Brain pericyte (primary cell): ENCODE measurements at regions not wholly inside any gene's neighbourhood (a gene's known extent, or its start where the extent isn't known, plus 50 kb on each side); places are given as distances from the start of the nearest gene placed in this dataset.
A peak's percentile ranks its signal among the peaks of the same experiment; 100 is the strongest.
"Not testable (repeated sequence)": the region's sequence is repeated elsewhere in the genome, so short reads cannot be mapped to it uniquely, and the experiment has no call there.

ENCODE experiments used
- DNase-seq: peaks from one replicate; pipeline ENCODE4 v3.0.0-alpha.2; 2012; ENCODE audit warnings: low read depth, low spot score

DNA sequence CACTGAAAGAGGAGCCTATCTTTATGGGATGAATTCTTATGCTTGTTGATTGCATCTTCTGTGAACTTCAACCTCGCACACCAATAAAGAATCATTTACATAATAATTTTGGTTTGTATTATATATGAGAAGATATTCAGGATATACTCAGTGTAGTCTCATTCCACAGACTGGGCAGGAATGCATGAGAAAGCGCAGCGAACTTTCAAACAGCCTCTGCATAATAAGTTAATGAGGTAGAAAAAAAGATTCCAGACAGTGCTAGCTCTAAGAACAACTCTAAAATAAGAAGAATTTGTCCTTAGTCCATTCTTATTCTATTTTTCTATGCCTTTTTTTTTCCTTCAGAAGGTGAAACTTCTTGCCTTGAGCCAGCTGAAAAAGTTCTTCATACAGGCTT is 224.3 kb upstream of the CTSO start:
- DNase-seq = no peak

DNA sequence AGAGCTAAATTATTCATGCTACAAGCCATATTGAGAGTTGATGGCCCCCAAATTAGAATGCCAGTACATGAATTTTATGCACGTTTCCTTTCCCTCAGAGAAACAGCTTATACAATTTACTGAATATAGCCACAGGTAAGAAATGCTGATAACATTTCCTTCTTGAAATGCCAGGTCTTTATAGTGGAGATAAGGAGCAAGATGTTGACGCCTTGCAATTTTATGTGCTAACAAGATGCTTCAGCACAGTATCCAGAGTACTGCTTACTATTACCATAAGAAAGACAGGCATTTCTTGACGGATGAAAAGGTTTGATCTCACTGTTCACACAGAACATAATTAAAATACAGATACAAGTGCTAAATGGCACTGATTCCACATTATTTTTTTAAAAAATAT is 223.2 kb upstream of the CTSO start:
- no peak for DNase-seq

DNA sequence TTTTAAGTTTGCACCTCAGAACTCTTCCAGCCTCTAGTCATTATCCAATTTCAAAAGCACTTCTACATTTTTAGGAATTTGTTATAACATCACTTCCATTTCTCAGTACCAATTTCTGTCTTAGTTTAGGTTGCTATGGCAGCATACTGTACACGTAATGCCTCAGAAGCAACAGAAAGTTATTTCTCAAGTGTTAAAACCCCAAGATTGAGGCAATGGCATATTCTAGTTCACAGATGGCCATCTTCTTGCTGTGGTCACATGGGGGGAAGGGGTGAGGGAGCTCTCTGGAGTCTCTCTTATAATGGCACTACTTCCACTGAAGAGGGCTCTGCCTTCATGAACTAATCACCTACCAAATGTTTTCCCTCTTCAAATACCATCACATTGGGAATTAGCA is 220.3 kb upstream of the CTSO start:
- DNase-seq = no peak

DNA sequence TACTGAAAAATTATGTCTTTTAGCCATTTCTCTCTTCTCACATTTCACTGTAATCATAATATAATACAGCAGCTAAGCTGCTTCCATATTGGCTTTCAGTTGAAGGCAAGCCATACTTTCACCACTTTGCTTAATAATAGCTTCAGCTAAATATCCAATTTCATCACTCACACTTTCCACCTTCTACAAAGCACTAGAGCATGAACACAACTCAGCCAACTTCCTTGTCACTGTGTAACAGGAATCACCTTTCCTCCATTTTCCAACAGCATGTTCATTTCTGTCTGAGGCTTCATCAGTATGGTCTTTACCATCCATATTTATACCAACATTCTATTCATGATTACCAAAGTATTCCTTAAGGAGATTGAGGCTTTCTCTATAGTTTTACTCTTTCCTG is 219.8 kb upstream of the CTSO start:
- DNase-seq = no peak

DNA sequence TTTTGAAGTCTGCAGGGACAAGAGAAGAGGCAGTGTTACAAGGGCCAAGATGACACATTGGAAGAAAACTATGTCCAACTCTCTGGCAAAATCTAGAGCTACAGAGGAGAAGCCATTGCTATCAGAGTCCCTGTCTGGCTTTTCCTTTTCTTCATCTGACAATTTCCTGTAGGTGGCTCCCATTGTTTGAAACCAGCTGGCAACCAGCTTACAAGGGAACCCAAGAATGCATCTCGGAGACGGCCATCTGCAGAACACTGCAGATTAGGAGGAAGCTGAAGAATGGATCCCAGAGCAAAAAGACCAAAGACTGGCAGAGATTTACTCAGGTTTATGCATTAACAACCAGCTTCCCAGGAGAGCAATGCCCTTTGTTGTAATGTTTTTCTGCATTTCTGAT is 216.2 kb upstream of the CTSO start:
- no peak for DNase-seq

DNA sequence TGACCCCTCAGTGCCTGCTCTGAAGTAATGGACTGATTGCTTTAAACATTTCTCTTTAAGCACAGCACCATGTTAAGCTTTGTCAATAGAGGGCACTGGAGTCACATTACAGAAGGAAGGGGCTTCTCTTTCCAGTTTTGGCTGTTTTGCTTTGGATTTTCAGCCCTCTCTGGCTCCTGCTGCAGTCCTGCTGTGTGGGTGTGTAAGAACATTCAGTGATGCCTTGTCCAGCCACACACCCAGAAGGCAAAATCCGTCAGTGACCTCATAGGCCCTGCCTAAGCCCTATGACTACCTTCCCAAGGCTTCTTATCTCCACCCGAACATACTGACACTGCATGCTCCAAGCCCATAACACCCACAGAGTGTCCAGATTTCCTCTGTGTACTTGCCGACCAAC is 215.3 kb upstream of the CTSO start:
- peak; percentile 29 for DNase-seq

DNA sequence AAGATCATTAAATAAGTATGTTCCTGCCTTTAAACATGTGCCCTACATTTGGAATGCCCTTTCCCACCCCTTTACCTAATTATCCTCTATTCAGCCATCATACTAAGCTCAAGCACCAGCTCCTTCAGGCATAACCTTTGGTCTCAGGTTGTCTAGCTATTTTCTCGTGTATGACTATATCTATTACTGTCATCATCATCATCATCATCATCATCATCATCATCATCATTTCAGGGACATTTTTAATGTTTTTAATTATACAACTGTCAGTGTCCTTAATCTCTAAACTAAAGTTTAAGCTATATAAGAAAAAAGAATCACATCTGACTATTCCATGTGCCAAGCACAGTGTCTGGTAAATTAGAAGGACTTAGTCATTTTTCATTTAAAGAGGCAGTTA is 214.6 kb upstream of the CTSO start:
- no peak for DNase-seq

DNA sequence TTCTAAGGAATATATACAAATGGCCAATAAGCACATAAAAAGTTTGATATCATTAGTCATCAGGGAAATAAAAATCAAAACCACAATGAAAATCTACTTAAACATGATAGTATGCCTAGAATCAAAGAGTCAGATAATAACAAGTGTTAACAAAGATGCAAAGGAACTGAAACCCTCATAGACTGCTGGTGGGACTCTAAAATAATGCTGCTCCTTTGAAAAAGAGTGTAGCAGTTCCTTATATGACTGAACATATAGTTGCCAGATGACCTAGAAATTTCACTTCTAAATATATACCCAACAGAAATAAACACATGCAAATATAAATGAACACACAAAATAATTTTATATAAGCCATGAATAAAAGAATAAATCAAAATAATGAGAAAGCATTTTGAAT is 205.1 kb upstream of the CTSO start:
- no peak for DNase-seq

DNA sequence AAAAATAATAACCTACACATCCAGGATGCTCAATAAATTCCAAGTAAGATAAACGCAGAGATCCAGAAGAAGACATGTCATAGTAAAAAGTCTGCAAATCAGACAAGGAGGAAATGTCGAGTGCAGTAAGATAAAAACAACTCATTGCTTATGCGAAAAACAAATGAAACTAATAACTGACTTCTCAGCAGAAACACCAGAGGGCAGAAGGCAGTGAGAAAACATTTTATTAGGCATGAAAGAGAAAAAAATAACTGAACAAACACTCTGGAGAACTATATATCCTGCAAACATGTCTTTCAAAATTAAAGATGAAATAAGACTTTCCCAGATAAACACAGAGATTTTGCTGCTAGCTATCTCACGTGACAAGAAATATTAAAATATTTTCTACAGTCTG is 201.3 kb upstream of the CTSO start:
- DNase-seq = no peak

DNA sequence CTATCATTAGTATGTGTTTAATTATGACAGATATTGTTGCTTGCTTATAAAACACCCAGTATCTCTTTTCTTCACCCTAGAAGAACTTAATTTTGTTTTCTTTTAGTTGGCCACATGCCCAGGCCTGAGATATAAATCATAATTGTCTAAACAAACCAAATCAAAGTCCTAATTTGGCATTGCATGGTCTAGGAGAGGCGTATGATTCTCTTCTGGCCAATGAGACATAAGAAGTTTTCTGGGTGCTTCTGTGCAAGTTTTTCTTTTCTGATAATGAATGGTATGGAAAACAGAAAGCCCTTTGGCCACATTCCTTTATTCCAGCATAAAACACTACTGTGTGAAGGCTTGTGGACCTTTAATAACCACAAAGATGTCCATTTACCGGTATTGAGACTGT is 192.9 kb upstream of the CTSO start:
- DNase-seq = no peak

DNA sequence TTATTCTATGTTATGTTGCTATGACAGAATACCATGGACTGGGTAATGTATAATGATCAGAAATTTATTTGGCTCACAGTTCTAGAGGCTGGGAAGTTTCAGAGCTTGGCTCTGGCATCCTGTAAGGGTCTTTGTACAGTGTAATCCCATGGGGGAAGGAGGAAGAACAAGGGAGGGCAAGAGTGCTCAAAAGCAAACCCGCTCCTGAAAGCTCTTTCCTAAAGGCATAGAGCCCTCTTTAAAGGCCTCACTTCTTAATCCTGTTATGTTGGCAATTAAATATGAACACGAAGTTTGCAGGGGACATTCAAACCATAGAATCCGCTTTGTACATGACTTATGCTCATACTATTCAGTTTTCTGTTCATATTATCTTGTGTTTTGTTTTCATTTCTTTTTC is 191.3 kb upstream of the CTSO start:
- DNase-seq = no peak

DNA sequence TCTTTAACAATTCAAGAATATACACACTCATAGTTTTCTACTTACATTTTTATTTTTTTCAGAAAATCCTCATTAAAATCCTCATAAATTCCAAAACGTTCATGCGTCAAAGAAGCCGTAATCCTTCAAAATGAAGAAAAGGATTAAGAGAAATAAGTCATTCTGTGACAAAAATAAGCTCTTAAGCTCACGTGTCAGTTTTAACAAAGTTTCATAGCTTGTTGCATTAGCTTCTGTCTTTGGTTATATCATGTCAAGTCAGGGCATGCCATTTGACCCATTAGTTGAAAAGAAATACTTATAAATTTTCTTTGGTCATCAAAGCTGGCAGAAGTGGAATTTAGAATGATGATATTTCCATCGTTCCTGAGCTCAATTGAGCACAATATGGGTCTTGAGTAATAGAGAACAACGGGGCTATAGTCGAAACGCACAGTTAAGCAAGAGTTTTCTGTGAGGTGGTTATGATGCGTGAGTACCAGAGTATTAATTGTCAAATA is 185.2 kb upstream of the CTSO start:
- no peak for DNase-seq

DNA sequence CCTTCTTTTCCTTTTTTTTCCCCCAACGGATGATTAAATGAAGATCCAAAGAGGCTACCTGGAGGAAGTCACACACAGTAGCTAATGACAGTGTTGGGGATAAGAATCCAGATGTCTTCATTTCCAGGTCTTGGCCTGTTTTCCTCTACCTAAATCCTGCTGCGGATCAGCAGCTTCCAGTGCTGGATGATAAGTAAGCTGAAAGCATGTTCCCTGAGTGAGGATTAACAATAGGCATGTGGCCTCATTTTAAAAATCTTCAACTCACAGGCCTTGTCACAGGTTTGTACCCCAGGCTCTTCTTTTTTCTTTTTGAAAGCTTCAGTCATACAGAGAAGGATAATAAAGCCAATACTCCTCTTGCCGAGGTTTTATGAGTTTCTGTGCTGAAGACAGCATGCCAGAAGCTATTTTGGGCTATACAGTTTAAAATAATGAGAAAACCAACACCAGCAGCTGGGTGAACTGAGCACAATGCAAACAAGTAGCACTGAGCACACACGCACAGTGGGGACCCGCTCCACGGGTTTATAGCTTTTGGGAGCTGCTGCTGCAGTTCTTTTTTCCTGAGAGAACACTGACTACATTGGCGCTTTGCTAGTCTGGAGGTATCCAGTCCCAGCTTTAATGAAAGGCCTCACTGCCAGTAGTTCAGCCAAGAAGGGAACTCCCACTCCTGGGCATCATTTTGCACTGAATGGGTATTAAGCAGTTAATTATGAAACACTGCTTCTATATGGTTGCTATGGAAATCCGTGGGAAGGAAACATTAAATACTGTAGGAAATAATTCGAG is 184.2 kb upstream of the CTSO start:
- no peak for DNase-seq

DNA sequence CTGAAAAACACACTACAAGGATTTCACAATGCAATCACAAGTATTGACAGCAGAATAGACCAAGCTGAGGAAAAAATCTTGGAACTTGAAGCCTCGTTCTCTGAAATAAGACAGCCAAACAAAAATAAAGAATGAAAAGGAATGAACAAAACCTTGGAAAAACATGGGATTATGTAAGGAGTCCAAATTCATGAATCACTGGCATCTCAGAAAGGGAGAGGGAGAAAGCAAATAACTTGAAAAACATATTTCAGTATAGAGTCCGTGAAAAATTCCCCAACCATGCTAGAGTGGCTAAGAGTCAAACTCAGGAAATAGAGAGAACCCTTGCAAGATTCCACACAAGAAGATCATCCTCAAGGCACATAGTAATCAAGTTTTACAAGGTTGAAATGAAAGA is 178.5 kb upstream of the CTSO start:
- no peak for DNase-seq

DNA sequence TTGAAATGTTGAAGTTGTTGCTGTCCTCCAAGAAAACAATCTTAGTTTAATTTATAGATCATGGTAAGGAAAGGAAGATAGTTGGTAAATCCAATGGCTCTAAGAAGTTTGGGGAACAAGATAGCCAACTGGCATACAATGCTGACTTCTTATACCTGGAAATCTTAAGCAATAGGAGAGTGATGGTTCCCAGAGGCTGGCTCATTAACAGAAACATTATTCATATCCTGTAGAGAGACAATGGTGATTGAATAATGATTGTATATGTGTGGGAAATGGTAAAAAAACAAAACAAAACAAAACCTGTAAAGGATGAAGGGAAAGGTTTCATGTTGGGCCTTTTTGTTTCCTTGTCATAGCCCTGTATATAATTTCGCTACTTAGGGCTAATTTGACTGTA is 174.9 kb upstream of the CTSO start:
- no peak for DNase-seq

DNA sequence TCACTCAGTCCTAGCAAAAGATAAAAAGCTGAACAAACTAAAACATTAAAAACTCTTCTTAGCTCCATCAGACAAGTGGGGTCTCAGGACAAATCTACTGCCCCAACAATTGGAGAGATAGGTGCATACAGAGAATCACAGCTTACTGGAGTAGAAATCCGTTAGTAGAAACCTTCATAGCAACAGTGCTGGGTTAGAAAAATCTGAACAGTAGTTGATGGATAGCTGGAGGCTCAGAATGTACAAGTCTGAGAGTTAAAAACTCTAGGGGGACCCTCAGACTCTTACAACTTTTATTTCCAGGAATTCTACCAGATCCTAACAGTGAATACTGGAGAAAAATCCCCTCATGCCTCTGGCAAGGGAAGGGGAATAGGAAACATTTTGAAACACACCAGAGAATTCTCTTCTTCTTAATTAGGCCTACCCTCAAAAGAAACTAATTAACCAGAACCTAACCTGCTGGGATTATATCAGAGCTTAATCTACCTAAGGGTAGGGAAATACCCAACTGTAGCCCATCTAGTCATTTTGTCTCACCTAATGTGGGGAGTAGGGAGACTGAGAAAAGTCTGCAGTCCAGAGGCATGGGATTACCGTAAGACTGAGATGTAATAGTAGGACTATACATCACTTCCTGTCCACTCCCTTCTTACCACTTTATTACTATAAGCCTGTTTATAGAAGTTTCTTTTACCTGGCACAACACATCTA is 165.0 kb upstream of the CTSO start:
- DNase-seq = no peak

DNA sequence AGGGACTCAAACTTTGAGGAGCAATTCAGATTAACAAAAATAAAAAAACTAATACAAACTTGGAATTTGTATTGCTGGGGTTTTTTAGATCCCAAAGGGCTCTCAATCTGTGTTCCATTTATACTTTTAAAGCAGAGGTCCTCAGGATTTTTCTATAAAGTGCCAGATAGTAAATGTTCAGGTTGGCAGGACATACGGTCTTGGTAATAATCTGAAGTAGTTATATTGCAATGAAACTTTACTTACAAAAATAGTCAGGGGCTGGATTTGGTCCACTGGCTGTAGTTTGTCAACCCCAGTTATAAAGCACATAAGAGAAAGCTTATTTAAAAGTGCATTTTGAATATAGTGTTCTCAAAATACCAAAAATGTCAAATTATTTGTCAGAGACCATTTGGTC is 164.1 kb upstream of the CTSO start:
- no peak for DNase-seq

DNA sequence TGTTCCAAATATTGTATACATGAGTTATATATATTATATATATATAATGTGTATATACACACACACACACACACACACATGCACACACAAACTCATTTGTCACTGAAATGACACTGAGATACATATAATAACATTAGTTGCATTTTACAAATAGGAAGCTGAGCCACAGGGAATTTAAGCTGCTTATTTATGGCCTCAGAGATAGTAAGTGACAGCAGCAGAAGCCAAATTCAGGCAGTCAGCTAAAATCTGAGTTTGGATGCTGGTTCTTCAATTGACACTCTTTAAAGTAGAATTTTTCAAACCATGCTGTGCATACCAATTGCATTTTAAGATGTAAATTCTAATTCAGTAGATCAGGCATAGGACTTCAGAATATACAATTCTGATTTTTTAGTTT is 163.3 kb upstream of the CTSO start:
- no peak for DNase-seq

DNA sequence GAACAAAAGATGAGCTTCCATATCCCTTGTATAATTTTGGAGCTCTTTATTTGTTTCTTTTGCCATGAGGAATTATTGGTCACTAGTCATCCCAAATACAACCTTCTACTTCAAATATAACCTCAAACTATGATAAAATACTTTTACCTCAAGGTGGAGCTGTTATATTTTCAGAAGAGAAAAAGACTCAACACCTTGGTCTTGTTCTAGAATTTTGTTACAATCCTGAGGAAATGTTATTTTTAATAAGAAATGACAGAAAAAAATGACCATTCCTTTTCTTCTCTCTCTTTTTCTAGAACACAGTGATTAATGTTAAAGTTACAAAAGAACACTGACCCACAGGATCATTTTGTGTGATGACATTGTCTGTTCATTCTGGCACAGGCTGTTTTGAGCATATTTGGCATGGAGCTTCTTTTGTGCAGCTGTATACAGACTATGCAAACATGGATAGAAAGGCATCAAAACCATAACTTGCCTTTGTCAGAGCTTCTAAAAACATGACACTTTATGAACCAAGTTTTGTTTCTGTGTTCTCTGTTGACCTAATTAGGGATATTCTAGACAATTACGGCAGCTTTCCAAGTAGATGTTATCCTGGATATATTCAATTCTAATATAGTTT is 159.6 kb upstream of the CTSO start:
- no peak for DNase-seq

DNA sequence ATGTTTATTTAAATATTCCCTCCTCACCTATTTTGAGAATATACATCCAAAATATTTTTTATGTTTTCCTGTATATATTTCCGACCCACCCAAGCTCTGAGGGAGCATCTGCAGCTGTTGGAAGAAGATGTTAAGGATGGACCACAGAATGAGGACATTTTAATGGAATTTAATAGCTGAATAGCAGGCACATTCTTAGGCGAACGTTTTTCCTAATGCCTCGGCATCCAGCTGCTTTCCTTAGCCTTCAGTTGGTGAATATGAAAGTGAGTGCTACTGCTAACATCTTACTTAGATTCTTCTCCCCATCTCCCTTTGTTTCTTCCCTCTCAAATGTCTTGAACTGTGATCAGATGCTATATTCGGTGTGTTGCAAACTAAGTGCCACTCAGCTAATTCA is 158.0 kb upstream of the CTSO start:
- no peak for DNase-seq

DNA sequence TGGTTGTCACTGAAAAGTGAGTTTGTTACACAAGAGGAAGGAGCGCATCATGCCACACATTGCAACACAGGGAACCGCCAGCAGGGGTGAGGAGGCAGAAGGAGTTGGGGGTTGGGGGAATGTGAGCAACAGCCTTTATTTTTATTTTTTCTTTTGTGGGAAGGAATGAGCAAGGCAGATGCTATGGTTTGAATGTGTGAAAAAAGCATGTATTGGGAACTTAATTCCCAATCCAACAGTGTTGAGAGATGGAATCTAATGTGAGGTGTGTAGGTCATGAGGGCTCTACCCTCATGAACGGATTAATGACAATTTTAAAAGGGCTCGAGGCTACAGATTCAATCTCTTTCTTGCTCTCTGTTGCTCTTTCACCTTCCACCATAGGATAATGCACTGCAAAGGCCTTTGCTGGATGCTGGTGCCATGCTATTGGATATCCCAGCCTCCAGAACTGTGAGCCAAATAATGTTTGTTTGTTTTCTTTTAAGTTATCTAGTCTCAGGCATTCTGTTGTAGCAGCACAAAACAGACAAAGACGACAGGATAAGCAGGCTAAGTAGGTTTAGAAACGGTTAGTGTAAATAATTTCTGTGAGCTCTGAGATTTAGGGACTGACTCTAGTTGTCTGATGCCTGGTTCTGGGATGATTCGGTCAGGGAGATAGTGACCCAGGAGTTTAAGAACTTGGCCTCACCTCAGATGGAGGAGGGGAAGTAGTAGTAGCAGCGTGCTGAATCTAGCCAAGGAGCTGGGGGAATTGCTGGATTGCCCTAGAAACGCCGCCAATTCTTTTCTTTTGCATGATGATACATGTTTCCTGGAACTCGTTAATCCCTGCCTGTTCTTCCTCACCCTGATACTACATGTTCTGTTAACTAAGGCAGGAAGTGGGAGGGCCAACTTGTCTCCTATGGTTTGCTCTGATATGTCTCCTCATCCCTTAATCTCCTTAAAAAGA is 156.6 kb upstream of the CTSO start:
- no peak for DNase-seq

DNA sequence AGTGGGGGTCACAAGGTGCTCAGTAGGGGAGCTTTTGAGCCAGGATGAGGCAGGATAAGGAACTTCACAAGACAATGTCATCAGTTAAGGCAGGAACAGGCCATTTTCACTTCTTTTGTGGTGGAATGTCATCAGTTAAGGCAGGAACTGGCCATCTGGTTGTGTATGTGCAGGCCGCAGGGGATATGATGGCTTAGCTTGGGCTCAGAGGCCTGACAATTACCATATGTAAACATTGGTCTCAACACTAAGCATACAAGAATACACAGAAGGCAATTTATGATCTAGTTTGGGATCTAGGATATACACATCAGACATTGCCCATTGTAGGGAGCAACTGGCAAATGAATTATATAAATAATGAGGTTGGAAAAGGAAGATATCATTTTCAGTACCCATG is 155.4 kb upstream of the CTSO start:
- not testable (repeated sequence) for DNase-seq
